ENCODE measurements at regions not wholly inside any gene's neighbourhood (a gene's known extent, or its start where the extent isn't known, plus 50 kb on each side); places are given as distances from the start of the nearest gene placed in this dataset.

GRCh38 chr4:58127680-58128079 lies 1017.5 kb upstream of the IGFBP7 start:
- no peaks in the 10 kb centered on the region for H3K4me1 ChIP-seq (ENCODE audit: insufficient read depth, low read length)
- no peak overlapping the region for H3K27ac ChIP-seq (ENCODE audit: low read depth, low read length)
- H3K9me3 ChIP-seq (ENCODE audit: low read length): no peaks in the 10 kb centered on the region
- H3K27me3 ChIP-seq (ENCODE audit: control insufficient read depth in 1 of 2, insufficient read depth in 2 of 2, low read length in 2 of 2): no peaks in the 10 kb centered on the region
- no peak overlapping the region for H3K4me3 ChIP-seq (ENCODE audit: low read depth in 1 of 2, low read length in 2 of 2)
- H3K9ac ChIP-seq (ENCODE audit: low read length): no peak overlapping the region
- no peaks in the 10 kb centered on the region for H3K36me3 ChIP-seq (ENCODE audit: insufficient read depth, low read length)

GRCh38 chr4:58119298-58119697 lies 1009.1 kb upstream of the IGFBP7 start:
- H3K9ac ChIP-seq (ENCODE audit: low read length): no peak overlapping the region
- no peaks in the 10 kb centered on the region for H3K4me1 ChIP-seq (ENCODE audit: insufficient read depth, low read length)
- H3K27me3 ChIP-seq (ENCODE audit: control insufficient read depth in 1 of 2, insufficient read depth in 2 of 2, low read length in 2 of 2): no peaks in the 10 kb centered on the region
- no peaks in the 10 kb centered on the region for H3K36me3 ChIP-seq (ENCODE audit: insufficient read depth, low read length)
- H3K27ac ChIP-seq (ENCODE audit: low read depth, low read length): no peak overlapping the region
- H3K4me3 ChIP-seq (ENCODE audit: low read depth in 1 of 2, low read length in 2 of 2): no peak overlapping the region
- no peaks in the 10 kb centered on the region for H3K9me3 ChIP-seq (ENCODE audit: low read length)

GRCh38 chr4:58113126-58113525 lies 1002.9 kb upstream of the IGFBP7 start:
- no peaks in the 10 kb centered on the region for H3K4me1 ChIP-seq (ENCODE audit: insufficient read depth, low read length)
- no peaks in the 10 kb centered on the region for H3K9me3 ChIP-seq (ENCODE audit: low read length)
- H3K27me3 ChIP-seq (ENCODE audit: control insufficient read depth in 1 of 2, insufficient read depth in 2 of 2, low read length in 2 of 2): no peaks in the 10 kb centered on the region
- H3K4me3 ChIP-seq (ENCODE audit: low read depth in 1 of 2, low read length in 2 of 2): no peak overlapping the region
- H3K9ac ChIP-seq (ENCODE audit: low read length): no peak overlapping the region
- H3K27ac ChIP-seq (ENCODE audit: low read depth, low read length): no peak overlapping the region
- no peaks in the 10 kb centered on the region for H3K36me3 ChIP-seq (ENCODE audit: insufficient read depth, low read length)

- Histone ChIP-seq H3K9me3 (ENCODE audit: low read length) (no peaks in the 10 kb centered on the region), H3K27ac (ENCODE audit: low read depth, low read length) (no peak overlapping the region), H3K4me3 (ENCODE audit: low read depth in 1 of 2, low read length in 2 of 2) (no peak overlapping the region), H3K36me3 (ENCODE audit: insufficient read depth, low read length) (no peaks in the 10 kb centered on the region), H3K9ac (ENCODE audit: low read length) (no peak overlapping the region), H3K4me1 (ENCODE audit: insufficient read depth, low read length) (no peaks in the 10 kb centered on the region), H3K27me3 (ENCODE audit: control insufficient read depth in 1 of 2, insufficient read depth in 2 of 2, low read length in 2 of 2) (no peaks in the 10 kb centered on the region)
Observed at GRCh38 chr4:58111818-58112217, 1001.6 kb upstream of the IGFBP7 start.

- Histone ChIP-seq H3K9me3 (ENCODE audit: low read length) (no peaks in the 10 kb centered on the region), H3K27ac (ENCODE audit: low read depth, low read length) (no peak overlapping the region), H3K9ac (ENCODE audit: low read length) (no peak overlapping the region), H3K4me3 (ENCODE audit: low read depth in 1 of 2, low read length in 2 of 2) (no peak overlapping the region), H3K27me3 (ENCODE audit: control insufficient read depth in 1 of 2, insufficient read depth in 2 of 2, low read length in 2 of 2) (no peaks in the 10 kb centered on the region), H3K36me3 (ENCODE audit: insufficient read depth, low read length) (no peaks in the 10 kb centered on the region), H3K4me1 (ENCODE audit: insufficient read depth, low read length) (no peaks in the 10 kb centered on the region)
Observed at GRCh38 chr4:58093352-58093751, 983.2 kb upstream of the IGFBP7 start.

GRCh38 chr4:58090539-58090938 lies 980.4 kb upstream of the IGFBP7 start:
- Histone ChIP-seq H3K4me3 (ENCODE audit: low read depth in 1 of 2, low read length in 2 of 2) (no peak overlapping the region), H3K9ac (ENCODE audit: low read length) (no peak overlapping the region), H3K4me1 (ENCODE audit: insufficient read depth, low read length) (no peaks in the 10 kb centered on the region), H3K36me3 (ENCODE audit: insufficient read depth, low read length) (no peaks in the 10 kb centered on the region), H3K27me3 (ENCODE audit: control insufficient read depth in 1 of 2, insufficient read depth in 2 of 2, low read length in 2 of 2) (no peaks in the 10 kb centered on the region), H3K9me3 (ENCODE audit: low read length) (no peaks in the 10 kb centered on the region), H3K27ac (ENCODE audit: low read depth, low read length) (no peak overlapping the region)

GRCh38 chr4:58081356-58081755 lies 971.2 kb upstream of the IGFBP7 start:
- Histone ChIP-seq H3K9ac (ENCODE audit: low read length) (no peak overlapping the region), H3K36me3 (ENCODE audit: insufficient read depth, low read length) (no peaks in the 10 kb centered on the region), H3K9me3 (ENCODE audit: low read length) (no peaks in the 10 kb centered on the region), H3K4me3 (ENCODE audit: low read depth in 1 of 2, low read length in 2 of 2) (no peak overlapping the region), H3K4me1 (ENCODE audit: insufficient read depth, low read length) (no peaks in the 10 kb centered on the region), H3K27me3 (ENCODE audit: control insufficient read depth in 1 of 2, insufficient read depth in 2 of 2, low read length in 2 of 2) (no peaks in the 10 kb centered on the region), H3K27ac (ENCODE audit: low read depth, low read length) (no peak overlapping the region)

- no peak overlapping the region for H3K4me3 ChIP-seq (ENCODE audit: low read depth in 1 of 2, low read length in 2 of 2)
- no peaks in the 10 kb centered on the region for H3K27me3 ChIP-seq (ENCODE audit: control insufficient read depth in 1 of 2, insufficient read depth in 2 of 2, low read length in 2 of 2)
- no peaks in the 10 kb centered on the region for H3K36me3 ChIP-seq (ENCODE audit: insufficient read depth, low read length)
- H3K27ac ChIP-seq (ENCODE audit: low read depth, low read length): no peak overlapping the region
- H3K9ac ChIP-seq (ENCODE audit: low read length): no peak overlapping the region
- no peaks in the 10 kb centered on the region for H3K9me3 ChIP-seq (ENCODE audit: low read length)
- no peaks in the 10 kb centered on the region for H3K4me1 ChIP-seq (ENCODE audit: insufficient read depth, low read length)
Observed at GRCh38 chr4:58075724-58076123, 965.5 kb upstream of the IGFBP7 start.

- no peaks in the 10 kb centered on the region for H3K36me3 ChIP-seq (ENCODE audit: insufficient read depth, low read length)
- H3K27me3 ChIP-seq (ENCODE audit: control insufficient read depth in 1 of 2, insufficient read depth in 2 of 2, low read length in 2 of 2): no peaks in the 10 kb centered on the region
- H3K9ac ChIP-seq (ENCODE audit: low read length): no peak overlapping the region
- H3K4me1 ChIP-seq (ENCODE audit: insufficient read depth, low read length): no peaks in the 10 kb centered on the region
- H3K9me3 ChIP-seq (ENCODE audit: low read length): no peaks in the 10 kb centered on the region
- no peak overlapping the region for H3K27ac ChIP-seq (ENCODE audit: low read depth, low read length)
- H3K4me3 ChIP-seq (ENCODE audit: low read depth in 1 of 2, low read length in 2 of 2): no peak overlapping the region
Observed at GRCh38 chr4:58074382-58074781, 964.2 kb upstream of the IGFBP7 start.

- no peak overlapping the region for H3K27ac ChIP-seq (ENCODE audit: low read depth, low read length)
- H3K4me1 ChIP-seq (ENCODE audit: insufficient read depth, low read length): no peaks in the 10 kb centered on the region
- no peak overlapping the region for H3K4me3 ChIP-seq (ENCODE audit: low read depth in 1 of 2, low read length in 2 of 2)
- no peaks in the 10 kb centered on the region for H3K27me3 ChIP-seq (ENCODE audit: control insufficient read depth in 1 of 2, insufficient read depth in 2 of 2, low read length in 2 of 2)
- H3K9me3 ChIP-seq (ENCODE audit: low read length): no peaks in the 10 kb centered on the region
- no peak overlapping the region for H3K9ac ChIP-seq (ENCODE audit: low read length)
- H3K36me3 ChIP-seq (ENCODE audit: insufficient read depth, low read length): no peaks in the 10 kb centered on the region
Observed at GRCh38 chr4:58070726-58071125, 960.5 kb upstream of the IGFBP7 start.

- no peak overlapping the region for H3K27ac ChIP-seq (ENCODE audit: low read depth, low read length)
- H3K36me3 ChIP-seq (ENCODE audit: insufficient read depth, low read length): no peaks in the 10 kb centered on the region
- no peak overlapping the region for H3K4me3 ChIP-seq (ENCODE audit: low read depth in 1 of 2, low read length in 2 of 2)
- H3K9ac ChIP-seq (ENCODE audit: low read length): no peak overlapping the region
- no peaks in the 10 kb centered on the region for H3K4me1 ChIP-seq (ENCODE audit: insufficient read depth, low read length)
- H3K9me3 ChIP-seq (ENCODE audit: low read length): no peaks in the 10 kb centered on the region
- no peaks in the 10 kb centered on the region for H3K27me3 ChIP-seq (ENCODE audit: control insufficient read depth in 1 of 2, insufficient read depth in 2 of 2, low read length in 2 of 2)
Observed at GRCh38 chr4:58064653-58065052, 954.5 kb upstream of the IGFBP7 start.

- Histone ChIP-seq H3K36me3 (ENCODE audit: insufficient read depth, low read length) (no peaks in the 10 kb centered on the region), H3K27ac (ENCODE audit: low read depth, low read length) (no peak overlapping the region), H3K9ac (ENCODE audit: low read length) (no peak overlapping the region), H3K4me3 (ENCODE audit: low read depth in 1 of 2, low read length in 2 of 2) (no peak overlapping the region), H3K9me3 (ENCODE audit: low read length) (no peaks in the 10 kb centered on the region), H3K4me1 (ENCODE audit: insufficient read depth, low read length) (no peaks in the 10 kb centered on the region), H3K27me3 (ENCODE audit: control insufficient read depth in 1 of 2, insufficient read depth in 2 of 2, low read length in 2 of 2) (no peaks in the 10 kb centered on the region)
Observed at GRCh38 chr4:58063404-58064160, 953.4 kb upstream of the IGFBP7 start.

Measured in muscle layer of colon (tissue), 2 donors.